ENCODE measurements at regions not wholly inside any gene's neighbourhood (a gene's known extent, or its start where the extent isn't known, plus 50 kb on each side); places are given as distances from the start of the nearest gene placed in this dataset.
A peak's percentile ranks its signal among the peaks of the same experiment; 100 is the strongest.
"Not testable (repeated sequence)": the region's sequence is repeated elsewhere in the genome, so short reads cannot be mapped to it uniquely, and the experiment has no call there.

DNA sequence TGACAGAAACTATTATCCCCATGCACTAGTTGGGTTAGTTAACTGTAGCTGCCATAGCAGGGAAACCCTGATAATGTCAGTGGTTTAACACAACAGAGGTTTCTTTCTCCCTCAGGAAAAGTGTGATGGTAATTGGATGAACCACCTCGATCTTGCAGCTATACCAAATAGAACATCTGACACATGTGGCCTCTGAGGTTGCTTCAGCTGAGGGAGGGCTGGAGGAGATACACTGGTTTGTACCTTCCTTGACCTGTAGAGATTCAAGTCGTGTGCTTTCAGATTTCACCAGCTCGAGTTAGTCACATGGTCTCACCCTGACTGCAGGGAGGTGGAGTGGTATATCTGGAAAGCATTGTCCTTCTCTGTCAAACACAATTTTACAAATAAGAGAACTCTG is 147.2 kb upstream of the SFRP2 start:
- no peak for DNase-seq (ENCODE audit: low read depth in 3 of 3)

DNA sequence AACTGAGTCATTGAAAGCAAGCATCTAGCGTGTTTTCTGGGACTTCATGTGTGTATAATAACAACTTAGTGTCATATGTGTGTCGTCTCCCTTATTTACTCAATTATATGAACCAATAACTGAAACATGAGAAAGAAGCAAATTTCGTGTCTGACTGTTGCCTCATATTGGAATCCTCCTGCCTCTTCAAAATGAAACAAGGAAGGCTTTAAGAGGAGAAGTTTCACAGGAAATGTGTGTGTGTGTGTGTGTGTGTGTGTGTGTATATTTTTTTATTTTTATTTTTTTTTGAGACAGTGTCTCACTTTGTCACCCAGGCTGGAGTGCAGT is 145.8 kb upstream of the SFRP2 start:
- no peak for DNase-seq (ENCODE audit: low read depth in 3 of 3)

DNA sequence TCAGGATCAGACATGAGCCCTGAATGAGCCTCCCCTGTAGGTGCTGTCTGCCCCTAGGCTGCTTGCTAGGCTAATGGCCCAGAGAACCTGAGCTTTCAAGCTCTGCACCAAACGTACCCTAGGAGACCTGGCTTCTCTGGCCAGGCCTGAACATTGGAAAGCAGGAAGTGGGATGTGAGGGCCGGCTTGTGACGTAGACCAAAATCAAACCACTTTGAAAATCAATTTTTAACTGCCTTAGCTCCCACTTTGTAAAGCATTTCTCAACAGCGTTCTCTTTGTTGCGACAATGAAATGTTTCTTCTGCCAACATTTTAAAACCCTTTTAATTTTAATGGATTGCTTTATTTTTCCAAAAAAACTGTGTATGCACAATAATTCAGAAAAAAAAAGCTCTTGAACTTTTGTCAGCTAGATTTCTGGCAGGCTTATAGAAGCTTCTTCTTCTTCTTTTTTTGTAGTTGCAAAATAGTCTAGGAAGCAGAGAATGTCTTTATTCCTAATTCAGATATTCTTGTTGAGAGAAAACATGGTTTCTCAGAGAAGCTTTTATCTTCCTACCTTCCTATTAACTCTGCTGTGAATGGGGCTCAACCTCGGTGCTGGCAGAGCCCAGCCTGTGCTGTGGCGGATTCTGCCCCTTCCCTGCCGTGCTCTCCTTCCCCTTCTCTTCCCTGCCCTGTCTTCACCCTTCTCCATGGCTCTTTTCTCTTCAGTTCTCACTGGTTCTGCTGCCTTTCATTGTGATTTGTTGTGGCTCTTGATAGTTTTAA is 145.2 kb upstream of the SFRP2 start:
- no peak for DNase-seq (ENCODE audit: low read depth in 3 of 3)

- no peak for DNase-seq (ENCODE audit: low read depth in 3 of 3)
Observed at GRCh38 chr4:153931804-153932203, 142.9 kb upstream of the SFRP2 start.

DNA sequence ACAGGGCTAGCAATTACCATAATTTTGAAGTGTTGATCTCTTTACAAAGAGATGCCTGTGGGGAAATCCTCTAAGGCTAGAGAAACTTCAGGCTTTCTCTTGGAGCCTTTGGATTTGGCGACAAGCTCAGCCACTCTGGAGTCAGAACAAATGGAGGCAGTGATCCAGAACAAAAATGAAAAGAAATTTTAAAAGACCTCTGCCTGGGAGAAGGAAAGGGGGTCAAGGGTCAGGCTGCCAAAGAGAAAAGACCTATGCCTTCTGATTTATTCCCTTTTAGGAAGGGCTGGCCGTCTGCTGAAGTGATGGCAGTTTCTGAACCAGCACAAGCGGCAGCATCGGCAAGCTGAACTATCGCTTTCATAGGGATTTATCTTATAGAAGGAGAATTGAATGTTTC is 140.8 kb upstream of the SFRP2 start:
- DNase-seq (ENCODE audit: low read depth in 3 of 3) = no peak

- no peak for DNase-seq (ENCODE audit: low read depth in 3 of 3)
Observed at GRCh38 chr4:153927451-153927850, 138.6 kb upstream of the SFRP2 start.

- DNase-seq (ENCODE audit: low read depth in 3 of 3) = no peak
Observed at GRCh38 chr4:153922148-153922547, 133.3 kb upstream of the SFRP2 start.

- DNase-seq (ENCODE audit: low read depth in 3 of 3) = no peak
Observed at GRCh38 chr4:153919667-153920066, 130.8 kb upstream of the SFRP2 start.

DNA sequence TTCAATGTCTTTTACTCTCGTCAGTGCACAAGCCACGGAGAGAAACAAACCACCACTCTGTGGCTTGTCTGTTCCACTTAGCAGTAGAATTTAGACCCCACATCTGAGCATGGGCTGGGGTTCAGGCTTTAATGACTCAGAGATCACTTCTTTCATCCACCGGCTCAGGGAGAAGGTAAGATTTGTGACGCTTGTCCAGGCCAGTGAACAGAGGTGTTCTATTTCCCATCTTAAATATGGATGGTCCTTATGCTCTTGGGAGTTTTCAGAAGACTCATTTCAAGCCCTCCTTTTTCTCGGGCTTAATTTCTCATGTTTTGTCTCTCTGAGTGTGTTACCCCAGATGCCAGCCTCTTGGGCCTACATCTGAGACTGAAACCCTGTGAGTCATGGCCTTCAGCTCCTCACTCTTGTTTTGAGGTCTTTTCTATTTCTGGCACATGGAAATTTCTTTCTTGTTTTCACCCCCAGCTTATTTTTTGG is 127.4 kb upstream of the SFRP2 start:
- peak in 1 of 3 experiments; percentile 1 for DNase-seq (ENCODE audit: low read depth in 3 of 3)

DNA sequence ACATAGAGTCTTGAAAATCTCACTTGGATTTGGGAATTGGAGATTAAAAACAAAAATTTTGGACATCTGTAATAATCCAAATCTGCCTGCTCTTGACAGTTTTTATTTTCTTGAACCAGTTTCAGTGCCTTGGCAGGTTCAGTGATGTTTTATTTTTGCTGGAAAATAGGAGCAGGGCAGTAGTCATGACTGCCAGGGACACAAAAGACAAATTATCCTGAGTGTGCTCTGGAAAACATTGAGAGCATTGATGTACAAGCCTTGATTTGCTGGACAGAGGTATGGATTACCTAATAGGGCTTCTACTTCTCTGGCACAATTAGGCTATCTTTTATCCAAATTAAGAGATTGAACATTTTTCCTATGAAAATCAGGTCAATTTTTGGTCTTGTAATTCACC is 123.4 kb upstream of the SFRP2 start:
- no peak for DNase-seq (ENCODE audit: low read depth in 3 of 3)

DNA sequence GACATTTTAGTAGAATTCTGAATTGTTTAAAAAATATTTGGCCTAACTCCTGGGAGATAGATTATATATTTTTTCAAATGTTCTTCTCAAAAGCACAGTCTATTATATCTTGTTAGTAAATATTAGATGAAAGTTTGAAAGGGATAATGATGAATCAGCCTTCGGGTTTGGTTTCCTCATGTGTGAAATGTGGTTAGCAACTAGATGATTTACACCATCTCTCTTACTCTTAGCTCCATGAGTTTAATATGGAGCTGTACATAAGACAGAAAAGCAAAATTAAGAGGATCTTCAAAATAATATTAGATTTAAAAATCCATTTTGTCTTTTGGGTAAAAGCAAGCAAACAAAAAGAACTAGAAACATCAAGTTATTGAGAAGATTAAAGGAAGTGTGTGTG is 120.8 kb upstream of the SFRP2 start:
- no peak for DNase-seq (ENCODE audit: low read depth in 3 of 3)

- DNase-seq (ENCODE audit: low read depth in 3 of 3) = no peak
Observed at GRCh38 chr4:153906231-153906630, 117.3 kb upstream of the SFRP2 start.

DNA sequence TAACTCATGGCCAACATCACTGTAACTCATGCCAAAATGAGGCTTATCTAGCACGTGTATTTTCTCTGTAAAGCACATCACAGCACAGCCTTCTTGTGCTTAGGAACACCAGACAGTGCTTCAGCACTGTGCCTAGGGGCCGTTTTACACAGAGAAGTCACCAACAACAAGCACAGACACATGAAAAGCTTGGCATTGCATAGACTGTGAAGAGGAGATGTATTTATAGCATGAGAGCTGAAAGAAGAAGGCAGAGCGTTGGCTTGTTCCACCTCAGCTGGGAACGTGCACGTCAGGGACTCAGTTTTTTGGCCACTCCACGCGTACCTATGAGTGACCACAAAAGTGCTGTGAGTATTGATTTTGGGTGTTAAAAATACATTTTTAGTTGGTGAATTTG is 116.3 kb upstream of the SFRP2 start:
- no peak for DNase-seq (ENCODE audit: low read depth in 3 of 3)

DNA sequence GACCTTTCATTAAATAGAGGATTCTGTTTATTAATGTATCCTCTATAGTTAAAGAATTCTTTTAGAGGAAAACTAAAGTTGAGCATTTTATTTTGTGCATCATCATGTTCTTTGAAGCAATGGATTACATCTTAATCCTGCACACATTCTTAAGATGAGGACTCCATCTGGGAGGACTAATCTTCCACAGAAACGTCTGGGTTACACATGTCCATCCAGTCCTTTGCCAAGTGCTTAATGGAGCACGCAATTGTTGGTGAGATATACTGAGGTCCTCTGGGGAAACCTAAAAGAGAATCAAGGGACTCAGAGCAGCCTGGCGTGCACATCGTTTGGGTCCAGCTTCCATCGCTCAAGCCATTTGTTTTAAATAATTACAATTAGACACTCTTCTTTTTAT is 115.1 kb upstream of the SFRP2 start:
- no peak for DNase-seq (ENCODE audit: low read depth in 3 of 3)

DNA sequence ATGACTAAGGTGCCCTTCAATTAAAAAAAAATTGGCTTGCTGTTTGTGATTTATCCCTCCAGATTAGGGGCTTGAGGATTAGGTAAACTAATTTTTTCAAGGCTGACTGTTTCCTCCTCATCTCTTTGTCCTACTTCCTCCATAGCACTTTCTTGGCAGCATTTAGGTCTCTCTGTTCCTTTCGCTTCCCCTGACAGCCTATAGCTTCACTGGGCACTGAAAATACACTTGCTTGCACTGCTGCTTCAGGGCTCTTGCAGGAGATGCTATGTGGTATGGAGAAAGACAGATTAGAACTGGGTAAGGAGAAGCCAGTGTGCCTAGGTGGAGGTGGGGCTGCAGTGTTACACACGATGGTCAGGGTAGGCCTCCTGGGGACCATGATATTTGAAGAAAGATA is 112.3 kb upstream of the SFRP2 start:
- no peak for DNase-seq (ENCODE audit: low read depth in 3 of 3)

DNA sequence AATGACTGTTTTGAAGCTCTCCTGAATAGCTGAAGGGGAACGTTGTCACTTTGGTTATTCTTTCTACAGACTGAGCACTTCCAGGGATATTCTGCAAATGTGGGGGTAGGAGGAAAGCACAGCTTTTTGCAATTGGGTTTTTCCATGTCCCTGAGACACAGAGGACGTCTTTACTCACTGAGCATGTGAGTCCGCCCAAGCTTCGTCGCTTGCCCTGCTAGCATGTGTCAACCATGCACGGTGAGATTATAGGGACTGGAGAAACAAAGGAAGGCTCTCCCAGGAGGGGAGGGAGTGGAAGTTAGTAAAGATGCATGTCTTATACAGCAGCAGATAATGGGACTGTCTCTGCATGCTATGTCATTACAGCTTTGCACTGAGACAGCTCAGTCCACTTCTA is 111.5 kb upstream of the SFRP2 start:
- no peak for DNase-seq (ENCODE audit: low read depth in 3 of 3)

DNA sequence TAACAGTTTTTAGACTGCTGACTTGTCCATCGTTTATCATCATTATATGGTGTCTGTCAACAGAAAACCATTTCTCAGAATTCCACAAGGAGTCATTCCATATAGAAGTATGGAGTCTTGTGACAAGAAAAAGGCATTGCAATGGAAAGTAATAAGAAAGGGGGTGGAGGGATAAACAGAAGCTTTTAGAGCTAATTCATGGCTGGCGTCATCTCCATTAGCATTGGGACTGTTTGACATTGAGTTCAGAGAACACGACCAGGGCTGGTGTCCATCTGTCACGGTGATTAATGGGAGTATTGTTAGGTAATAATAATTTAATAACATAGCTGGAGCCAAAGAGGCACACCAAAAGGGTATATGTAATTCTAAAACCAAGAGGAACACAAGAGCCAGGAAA is 101.9 kb upstream of the SFRP2 start:
- DNase-seq (ENCODE audit: low read depth in 3 of 3) = no peak

- DNase-seq (ENCODE audit: low read depth in 3 of 3) = no peak
Observed at GRCh38 chr4:153887217-153887616, 98.3 kb upstream of the SFRP2 start.

GRCh38 chr4:153884325-153884724 is 95.4 kb upstream of the SFRP2 start:
- no peak for DNase-seq (ENCODE audit: low read depth in 3 of 3)

DNA sequence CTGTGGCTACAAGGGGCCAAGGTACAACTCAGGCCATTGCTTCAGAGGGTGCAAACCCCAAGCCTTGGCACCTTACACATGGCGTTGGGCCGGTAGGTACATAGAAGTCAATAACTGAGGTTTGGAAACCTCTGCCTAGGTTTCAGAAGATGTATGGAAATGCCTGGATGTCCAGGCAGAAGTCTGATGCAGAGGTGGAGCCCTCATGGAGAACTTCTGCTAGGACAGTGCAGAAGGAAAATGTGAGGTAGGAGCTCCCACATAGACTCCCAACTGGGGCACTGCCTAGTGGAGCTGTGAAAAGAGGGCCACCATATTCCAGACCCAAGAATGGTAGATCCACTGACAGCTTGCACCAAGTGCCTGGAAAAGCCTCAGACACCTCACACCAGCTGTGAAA is 92.1 kb upstream of the SFRP2 start:
- no peak for DNase-seq (ENCODE audit: low read depth in 3 of 3)

GRCh38 chr4:153877898-153878297 is 89.0 kb upstream of the SFRP2 start:
- DNase-seq (ENCODE audit: low read depth in 3 of 3) = no peak

DNA sequence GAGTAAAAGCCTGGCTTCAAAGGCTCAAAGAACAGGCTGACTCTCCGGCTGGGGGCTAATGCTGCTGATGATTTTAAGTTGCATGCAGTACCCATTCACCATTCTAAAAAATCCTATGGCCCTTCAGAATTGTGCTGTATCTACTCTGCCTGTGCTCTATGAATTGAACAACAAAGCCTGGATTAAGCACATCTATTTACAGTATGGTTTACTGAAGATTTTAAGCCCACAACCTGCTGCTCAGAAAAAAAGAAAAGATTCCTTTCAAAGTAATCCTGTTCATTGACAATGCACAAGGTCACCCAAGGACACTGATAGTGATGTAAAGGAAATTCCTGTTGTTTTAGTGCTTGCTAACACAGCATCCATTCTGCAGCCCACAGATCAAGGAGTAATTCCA is 84.9 kb upstream of the SFRP2 start:
- DNase-seq (ENCODE audit: low read depth in 3 of 3) = no peak

DNA sequence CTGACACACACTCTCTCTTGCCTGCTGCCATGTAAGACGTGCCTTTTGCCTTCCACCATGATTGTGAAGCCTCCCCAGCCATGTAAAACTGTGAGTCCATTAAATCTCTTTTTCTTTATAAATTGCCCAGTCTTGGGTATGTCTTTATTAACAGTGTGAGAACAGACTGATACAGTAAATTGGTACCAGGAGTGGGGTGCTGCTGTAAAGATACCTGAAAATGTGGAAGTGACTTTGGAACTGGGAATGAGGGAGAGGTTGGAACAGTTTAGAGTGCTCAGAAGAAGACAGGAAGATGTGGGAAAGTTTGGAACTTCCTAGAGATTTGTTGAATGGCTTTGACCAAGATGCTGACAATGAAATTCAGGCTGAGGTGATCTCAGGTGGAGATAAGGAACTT is 77.9 kb upstream of the SFRP2 start:
- DNase-seq (ENCODE audit: low read depth in 3 of 3) = not testable (repeated sequence)

GRCh38 chr4:153852501-153852900 is 63.6 kb upstream of the SFRP2 start:
- no peak for DNase-seq (ENCODE audit: low read depth in 3 of 3)

Measured in stimulated activated CD4-positive, alpha-beta T cell treated with anti-CD3 and anti-CD28 coated beads, TNF-alpha, amount 100 ng/mL, for 4 hours (primary cell).